ENCODE measurements at regions not wholly inside any gene's neighbourhood (a gene's known extent, or its start where the extent isn't known, plus 50 kb on each side); places are given as distances from the start of the nearest gene placed in this dataset.

- Histone ChIP-seq H3K9me2 (replicated peaks; ENCODE audit: low read depth, low read length) (no peaks in the 10 kb centered on the region), H3K36me3 (ENCODE audit: insufficient read depth, low read length) (no peaks in the 10 kb centered on the region), H2AFZ (ENCODE audit: low read length) (no peak overlapping the region), H3K27me3 (ENCODE audit: insufficient read depth, low read length, poor library complexity, severe bottlenecking) (no peaks in the 10 kb centered on the region), H3K4me2 (ENCODE audit: low read depth, low read length, poor library complexity, severe bottlenecking) (no peak overlapping the region), H3K9ac (ENCODE audit: low read depth, low read length, poor library complexity, severe bottlenecking) (no peak overlapping the region), H3K9me3 (ENCODE audit: insufficient read depth, low read depth, low read length) (no peaks in the 10 kb centered on the region; the same call in 1 of the 2 replicates), H3F3A (ENCODE audit: low read depth) (no peaks in the 10 kb centered on the region), H3K79me2 (ENCODE audit: insufficient read depth, low read length) (no peaks in the 10 kb centered on the region), H4K20me1 (ENCODE audit: insufficient read depth, low read length, poor library complexity, severe bottlenecking) (no peaks in the 10 kb centered on the region), H3K4me3 (ENCODE audit: low read length, poor library complexity, severe bottlenecking) (no peak overlapping the region), H3K4me1 (ENCODE audit: insufficient read depth, low read length, poor library complexity, severe bottlenecking) (no peaks in the 10 kb centered on the region)
- TF ChIP-seq EZH2phosphoT487 (IDR thresholded peaks at IDR 0.05; ENCODE audit: borderline replicate concordance) (no peak), CTCF (conservative IDR thresholded peaks at IDR 0.05; ENCODE audit: low read length) (no peak)
Measured at GRCh38 chr11:29916040-29916439, 100.8 kb downstream of the KCNA4 start.

GRCh38 chr11:29914203-29914930, 102.5 kb downstream of the KCNA4 start:
- no peak overlapping the region for H2AFZ ChIP-seq (ENCODE audit: low read length)
- no peak overlapping the region for H3K4me2 ChIP-seq (ENCODE audit: low read depth, low read length, poor library complexity, severe bottlenecking)
- no peak overlapping the region for H3K9ac ChIP-seq (ENCODE audit: low read depth, low read length, poor library complexity, severe bottlenecking)
- no peaks in the 10 kb centered on the region for H3K9me2 ChIP-seq (replicated peaks; ENCODE audit: low read depth, low read length)
- H3K4me3 ChIP-seq (ENCODE audit: low read length, poor library complexity, severe bottlenecking), result no peak overlapping the region
- no peaks in the 10 kb centered on the region for H4K20me1 ChIP-seq (ENCODE audit: insufficient read depth, low read length, poor library complexity, severe bottlenecking)
- H3K27me3 ChIP-seq (ENCODE audit: insufficient read depth, low read length, poor library complexity, severe bottlenecking), result no peaks in the 10 kb centered on the region
- no peaks in the 10 kb centered on the region for H3K4me1 ChIP-seq (ENCODE audit: insufficient read depth, low read length, poor library complexity, severe bottlenecking)
- H3K36me3 ChIP-seq (ENCODE audit: insufficient read depth, low read length), result no peaks in the 10 kb centered on the region
- no peaks in the 10 kb centered on the region; the same call in 1 of the 2 replicates for H3K9me3 ChIP-seq (ENCODE audit: insufficient read depth, low read depth, low read length)
- no peaks in the 10 kb centered on the region for H3F3A ChIP-seq (ENCODE audit: low read depth)
- no peak for TF ChIP-seq EZH2phosphoT487 (IDR thresholded peaks at IDR 0.05; ENCODE audit: borderline replicate concordance)
- TF ChIP-seq CTCF (conservative IDR thresholded peaks at IDR 0.05; ENCODE audit: low read length), result no peak
- H3K79me2 ChIP-seq (ENCODE audit: insufficient read depth, low read length), result no peaks in the 10 kb centered on the region

- H3K79me2 ChIP-seq (ENCODE audit: insufficient read depth, low read length), result no peaks in the 10 kb centered on the region
Measured at GRCh38 chr11:29913352-29913751, 103.5 kb downstream of the KCNA4 start.

More at GRCh38 chr11:29913352-29913751, 103.5 kb downstream of the KCNA4 start:
- Histone ChIP-seq H3K4me3 (ENCODE audit: low read length, poor library complexity, severe bottlenecking) (no peak overlapping the region), H3K4me1 (ENCODE audit: insufficient read depth, low read length, poor library complexity, severe bottlenecking) (no peaks in the 10 kb centered on the region), H3K9me2 (replicated peaks; ENCODE audit: low read depth, low read length) (no peaks in the 10 kb centered on the region), H2AFZ (ENCODE audit: low read length) (no peak overlapping the region), H3K9ac (ENCODE audit: low read depth, low read length, poor library complexity, severe bottlenecking) (no peak overlapping the region), H4K20me1 (ENCODE audit: insufficient read depth, low read length, poor library complexity, severe bottlenecking) (no peaks in the 10 kb centered on the region), H3K27me3 (ENCODE audit: insufficient read depth, low read length, poor library complexity, severe bottlenecking) (no peaks in the 10 kb centered on the region), H3K4me2 (ENCODE audit: low read depth, low read length, poor library complexity, severe bottlenecking) (no peak overlapping the region), H3K36me3 (ENCODE audit: insufficient read depth, low read length) (no peaks in the 10 kb centered on the region), H3F3A (ENCODE audit: low read depth) (no peaks in the 10 kb centered on the region), H3K9me3 (ENCODE audit: insufficient read depth, low read depth, low read length) (no peaks in the 10 kb centered on the region; the same call in 1 of the 2 replicates)
- no peak for TF ChIP-seq EZH2phosphoT487 (IDR thresholded peaks at IDR 0.05; ENCODE audit: borderline replicate concordance)
- TF ChIP-seq CTCF (conservative IDR thresholded peaks at IDR 0.05; ENCODE audit: low read length), result no peak

All from Loucy (cell line).